ENCODE measurements at regions not wholly inside any gene's neighbourhood (a gene's known extent, or its start where the extent isn't known, plus 50 kb on each side); places are given as distances from the start of the nearest gene placed in this dataset.

DNA sequence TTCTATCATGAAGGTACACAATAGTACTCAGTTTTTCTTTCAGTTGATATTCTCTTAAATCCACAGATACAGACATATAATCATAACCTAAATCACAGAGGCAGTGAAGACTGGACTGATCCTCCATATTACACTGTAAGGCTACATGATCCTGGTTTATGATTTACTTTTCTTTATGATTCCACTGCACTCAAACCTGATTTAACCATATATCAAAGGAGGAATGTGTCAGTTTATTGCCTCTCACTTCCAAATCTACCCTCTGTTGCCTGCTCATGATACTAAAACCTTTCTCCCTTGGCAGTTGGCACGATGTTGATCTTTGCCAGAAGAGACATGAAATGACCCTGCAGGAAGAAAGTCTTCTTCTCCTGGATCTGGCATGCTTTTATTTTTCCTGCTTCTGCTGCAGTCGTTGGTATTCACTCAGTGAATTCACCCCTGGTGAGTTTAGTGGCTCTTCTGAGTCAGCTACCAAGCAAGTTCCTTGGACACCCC is 426.4 kb downstream of the MBD2 start:
- H3K4me2 ChIP-seq (ENCODE audit: low read length): no peak overlapping the region
- H3K27ac ChIP-seq (ENCODE audit: low read length): no peak overlapping the region
- no peaks in the 10 kb centered on the region for H3K9me3 ChIP-seq (ENCODE audit: insufficient read depth, low read length)
- no peaks in the 10 kb centered on the region for H3K27me3 ChIP-seq (ENCODE audit: low read depth, low read length)
- H3K4me3 ChIP-seq (ENCODE audit: low read length): no peak overlapping the region
- H4K20me1 ChIP-seq (ENCODE audit: insufficient read depth, low read length): no peaks in the 10 kb centered on the region
- H3K79me2 ChIP-seq (ENCODE audit: low read length): no peaks in the 10 kb centered on the region
- TF ChIP-seq CTCF (IDR thresholded peaks at IDR 0.05; ENCODE audit: low read depth, low read length): no peak
- no peak for TF ChIP-seq EZH2phosphoT487 (IDR thresholded peaks at IDR 0.05; ENCODE audit: low read depth)
- H2AFZ ChIP-seq (ENCODE audit: low read depth, low read length): no peak overlapping the region
- no peak overlapping the region for H3K9ac ChIP-seq (ENCODE audit: low read length)
- peaks cover 11% of the 10 kb centered on the region for H3K4me1 ChIP-seq (ENCODE audit: low read length)
- no peaks in the 10 kb centered on the region for H3K36me3 ChIP-seq (replicated peaks; ENCODE audit: low read depth, low read length)

DNA sequence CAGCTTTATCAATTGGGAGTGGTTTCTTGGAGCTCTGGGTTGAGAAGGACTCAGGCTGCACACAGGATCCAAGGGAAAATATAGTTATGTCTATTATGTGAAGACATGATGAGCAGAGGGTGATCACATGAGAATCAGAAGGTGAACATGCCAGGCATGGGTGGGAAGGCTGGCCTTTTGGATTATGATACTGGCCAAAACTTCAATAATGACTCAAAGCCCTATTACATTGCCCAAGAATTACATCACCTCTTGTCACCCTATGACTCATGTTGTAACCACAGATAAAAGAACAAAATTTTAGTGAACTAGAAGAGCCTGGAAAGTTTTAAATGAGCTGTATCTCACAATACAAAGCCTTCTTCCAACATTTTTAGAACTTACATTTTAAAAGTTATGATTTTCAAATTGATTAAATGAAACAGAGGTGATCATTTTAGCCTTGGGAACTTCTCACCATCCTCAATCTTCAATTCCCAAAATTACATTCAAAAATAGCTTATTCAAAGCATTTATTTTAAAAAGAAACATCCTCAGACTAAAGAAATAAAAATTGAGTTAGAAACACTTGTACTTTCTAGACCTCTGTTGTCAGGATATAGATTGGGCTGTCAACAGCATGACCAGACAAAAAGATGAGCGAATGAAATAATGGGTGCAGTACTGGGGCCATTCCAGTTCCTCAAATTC is 428.3 kb downstream of the MBD2 start:
- peaks cover 11% of the 10 kb centered on the region for H3K4me1 ChIP-seq (ENCODE audit: low read length)
- no peaks in the 10 kb centered on the region for H3K9me3 ChIP-seq (ENCODE audit: insufficient read depth, low read length)
- TF ChIP-seq EZH2phosphoT487 (IDR thresholded peaks at IDR 0.05; ENCODE audit: low read depth) (no peak), CTCF (IDR thresholded peaks at IDR 0.05; ENCODE audit: low read depth, low read length) (no peak)
- H3K36me3 ChIP-seq (replicated peaks; ENCODE audit: low read depth, low read length): no peaks in the 10 kb centered on the region
- no peaks in the 10 kb centered on the region for H3K79me2 ChIP-seq (ENCODE audit: low read length)
- H3K27me3 ChIP-seq (ENCODE audit: low read depth, low read length): no peaks in the 10 kb centered on the region
- H3K4me2 ChIP-seq (ENCODE audit: low read length): no peak overlapping the region
- H3K27ac ChIP-seq (ENCODE audit: low read length): no peak overlapping the region
- H3K4me3 ChIP-seq (ENCODE audit: low read length): no peak overlapping the region
- no peaks in the 10 kb centered on the region for H4K20me1 ChIP-seq (ENCODE audit: insufficient read depth, low read length)
- H2AFZ ChIP-seq (ENCODE audit: low read depth, low read length): no peak overlapping the region
- no peak overlapping the region for H3K9ac ChIP-seq (ENCODE audit: low read length)

DNA sequence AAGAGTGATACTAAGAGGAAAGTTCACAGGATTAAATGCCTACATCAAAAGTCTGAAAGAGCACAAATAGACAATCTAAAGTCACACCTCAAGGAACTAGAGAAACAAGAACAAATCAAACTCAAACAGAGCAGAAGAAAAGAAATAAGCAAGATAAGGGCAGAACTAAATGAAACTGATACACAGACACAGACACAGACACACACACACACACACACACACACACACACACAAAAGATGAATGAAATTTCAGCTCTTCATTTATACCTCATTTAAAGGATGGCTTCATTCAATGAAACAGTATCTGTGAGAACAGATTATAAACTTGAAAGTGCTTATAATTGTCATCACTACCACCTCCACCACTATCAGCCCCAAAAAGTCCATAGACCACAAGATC is 428.9 kb downstream of the MBD2 start:
- H2AFZ ChIP-seq (ENCODE audit: low read depth, low read length): no peak overlapping the region
- H3K4me2 ChIP-seq (ENCODE audit: low read length): no peak overlapping the region
- no peaks in the 10 kb centered on the region for H4K20me1 ChIP-seq (ENCODE audit: insufficient read depth, low read length)
- no peaks in the 10 kb centered on the region for H3K27me3 ChIP-seq (ENCODE audit: low read depth, low read length)
- no peak overlapping the region for H3K4me3 ChIP-seq (ENCODE audit: low read length)
- H3K9me3 ChIP-seq (ENCODE audit: insufficient read depth, low read length): no peaks in the 10 kb centered on the region
- H3K36me3 ChIP-seq (replicated peaks; ENCODE audit: low read depth, low read length): no peaks in the 10 kb centered on the region
- TF ChIP-seq CTCF (IDR thresholded peaks at IDR 0.05; ENCODE audit: low read depth, low read length) (no peak), EZH2phosphoT487 (IDR thresholded peaks at IDR 0.05; ENCODE audit: low read depth) (no peak)
- H3K4me1 ChIP-seq (ENCODE audit: low read length): peaks cover 11% of the 10 kb centered on the region
- H3K79me2 ChIP-seq (ENCODE audit: low read length): no peaks in the 10 kb centered on the region
- H3K9ac ChIP-seq (ENCODE audit: low read length): no peak overlapping the region
- no peak overlapping the region for H3K27ac ChIP-seq (ENCODE audit: low read length)

DNA sequence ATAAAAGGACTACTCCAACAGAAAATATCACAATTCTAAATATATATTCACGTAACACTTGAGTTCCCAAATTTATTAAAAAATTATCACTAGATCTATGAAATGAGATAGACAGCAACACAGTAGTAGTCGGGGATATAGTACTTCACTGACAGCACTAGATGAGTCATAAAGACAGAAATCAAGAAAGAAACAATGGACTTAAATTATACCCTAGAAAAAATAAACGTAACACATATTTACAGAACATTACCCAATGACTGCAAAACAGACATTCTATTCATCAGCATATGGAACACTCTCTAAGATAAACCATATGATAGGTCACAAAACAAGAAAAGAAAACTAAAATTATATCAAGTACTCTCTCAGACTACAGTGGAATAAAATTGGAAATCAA is 429.4 kb downstream of the MBD2 start:
- H3K4me1 ChIP-seq (ENCODE audit: low read length): peaks cover 11% of the 10 kb centered on the region
- H3K9ac ChIP-seq (ENCODE audit: low read length): no peak overlapping the region
- H3K4me2 ChIP-seq (ENCODE audit: low read length): no peak overlapping the region
- no peak overlapping the region for H3K4me3 ChIP-seq (ENCODE audit: low read length)
- no peaks in the 10 kb centered on the region for H3K79me2 ChIP-seq (ENCODE audit: low read length)
- no peaks in the 10 kb centered on the region for H3K36me3 ChIP-seq (replicated peaks; ENCODE audit: low read depth, low read length)
- no peaks in the 10 kb centered on the region for H3K27me3 ChIP-seq (ENCODE audit: low read depth, low read length)
- H4K20me1 ChIP-seq (ENCODE audit: insufficient read depth, low read length): no peaks in the 10 kb centered on the region
- no peaks in the 10 kb centered on the region for H3K9me3 ChIP-seq (ENCODE audit: insufficient read depth, low read length)
- H3K27ac ChIP-seq (ENCODE audit: low read length): no peak overlapping the region
- TF ChIP-seq CTCF (IDR thresholded peaks at IDR 0.05; ENCODE audit: low read depth, low read length): no peak
- no peak for TF ChIP-seq EZH2phosphoT487 (IDR thresholded peaks at IDR 0.05; ENCODE audit: low read depth)
- no peak overlapping the region for H2AFZ ChIP-seq (ENCODE audit: low read depth, low read length)
